Loucy (cell line): ENCODE measurements at regions not wholly inside any gene's neighbourhood (a gene's known extent, or its start where the extent isn't known, plus 50 kb on each side); places are given as distances from the start of the nearest gene placed in this dataset.

Source experiments
- H2AFZ ChIP-seq: fragments of 200-600 bp; sonication (generic); 2 replicates; pipeline ENCODE4 v1.6.0; 2016; ENCODE audit warnings: antibody characterized with exemption, mild to moderate bottlenecking, low read length, moderate library complexity
- H3F3A ChIP-seq: fragments of 200-600 bp; 2 replicates; pipeline ENCODE4 v1.6.0; 2016; ENCODE audit warnings: antibody characterized with exemption, low read depth, mild to moderate bottlenecking
- H3K27me3 ChIP-seq: fragments of 200-600 bp; sonication (generic); 2 replicates; pipeline ENCODE4 v1.6.1; 2014; ENCODE audit warnings: low read length, mild to moderate bottlenecking; ENCODE audit not compliant: insufficient read depth, poor library complexity, severe bottlenecking
- H3K36me3 ChIP-seq: fragments of 200-600 bp; sonication (generic); 2 replicates; pipeline ENCODE4 v1.6.1; 2016; ENCODE audit warnings: low read length; ENCODE audit not compliant: insufficient read depth
- H3K4me1 ChIP-seq: fragments of 200-600 bp; sonication (generic); 2 replicates; pipeline ENCODE4 v1.5.1; 2014; ENCODE audit warnings: low read length, mild to moderate bottlenecking; ENCODE audit not compliant: insufficient read depth, poor library complexity, severe bottlenecking
- H3K4me2 ChIP-seq: fragments of 200-600 bp; sonication (generic); 2 replicates; pipeline ENCODE4 v1.6.0; 2014; ENCODE audit warnings: antibody characterized with exemption, low read length, low read depth, mild to moderate bottlenecking; ENCODE audit not compliant: poor library complexity, severe bottlenecking
- H3K4me3 ChIP-seq: fragments of 200-600 bp; sonication (generic); 2 replicates; pipeline ENCODE4 v1.5.1; 2014; ENCODE audit warnings: low read length, mild to moderate bottlenecking, mixed read lengths; ENCODE audit not compliant: poor library complexity, severe bottlenecking
- H3K79me2 ChIP-seq: fragments of 200-600 bp; sonication (generic); 2 replicates; pipeline ENCODE4 v1.6.1; 2014; ENCODE audit warnings: low read length; ENCODE audit not compliant: insufficient read depth
- H3K9ac ChIP-seq: fragments of 200-600 bp; sonication (generic); 2 replicates; pipeline ENCODE4 v1.6.0; 2014; ENCODE audit warnings: mild to moderate bottlenecking, low read depth, low read length, moderate library complexity; ENCODE audit not compliant: poor library complexity, severe bottlenecking
- H3K9me2 ChIP-seq: fragments of 200-600 bp; sonication (generic); replicated peaks from 2 replicates; pipeline ENCODE4 v1.6.1; 2016; ENCODE audit warnings: low read depth, low read length, mixed read lengths
- H3K9me3 ChIP-seq: fragments of 200-600 bp; sonication (generic); 2 replicates; pipeline ENCODE4 v1.6.1; 2014; ENCODE audit warnings: mild to moderate bottlenecking, antibody characterized with exemption, low read length, low read depth; ENCODE audit not compliant: insufficient read depth
- H4K20me1 ChIP-seq: fragments of 200-600 bp; sonication (generic); 2 replicates; pipeline ENCODE4 v1.6.0; 2014; ENCODE audit warnings: antibody characterized with exemption, low read length, mild to moderate bottlenecking; ENCODE audit not compliant: insufficient read depth, poor library complexity, severe bottlenecking
- EZH2phosphoT487 ChIP-seq: fragments of 200-600 bp; IDR thresholded peaks from 2 replicates; pipeline ENCODE4 v1.6.1; 2018; ENCODE audit warnings: antibody characterized with exemption, mild to moderate bottlenecking, moderate library complexity, borderline replicate concordance
- TF ChIP-seq, protein P1 (sequence below): fragments of 200-600 bp; sonication (generic); conservative IDR thresholded peaks from 2 replicates; pipeline ENCODE4 v1.5.1; 2014; ENCODE audit warnings: mild to moderate bottlenecking, antibody characterized with exemption, low read length

DNA sequence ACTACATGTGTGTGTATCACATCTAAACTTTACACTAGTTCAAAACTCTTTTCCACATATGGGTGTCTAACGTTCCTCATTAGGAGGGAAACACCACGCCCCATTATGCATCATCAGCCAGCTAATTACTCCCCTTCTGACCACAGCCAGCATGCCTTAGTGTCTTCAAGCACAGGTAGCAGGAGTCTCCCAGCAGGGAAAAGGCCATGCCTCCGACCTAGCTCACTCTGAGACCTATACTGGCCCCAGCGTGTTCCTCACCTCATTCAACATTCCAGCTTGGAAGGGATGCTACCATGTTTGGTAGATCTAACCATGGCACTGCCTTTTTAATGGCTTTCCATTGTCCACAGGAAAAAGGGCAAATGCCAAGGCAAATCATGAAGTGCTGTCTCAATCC lies 66.1 kb upstream of the PRB2 start:
- H3F3A ChIP-seq: no peaks in the 10 kb centered on the region

DNA sequence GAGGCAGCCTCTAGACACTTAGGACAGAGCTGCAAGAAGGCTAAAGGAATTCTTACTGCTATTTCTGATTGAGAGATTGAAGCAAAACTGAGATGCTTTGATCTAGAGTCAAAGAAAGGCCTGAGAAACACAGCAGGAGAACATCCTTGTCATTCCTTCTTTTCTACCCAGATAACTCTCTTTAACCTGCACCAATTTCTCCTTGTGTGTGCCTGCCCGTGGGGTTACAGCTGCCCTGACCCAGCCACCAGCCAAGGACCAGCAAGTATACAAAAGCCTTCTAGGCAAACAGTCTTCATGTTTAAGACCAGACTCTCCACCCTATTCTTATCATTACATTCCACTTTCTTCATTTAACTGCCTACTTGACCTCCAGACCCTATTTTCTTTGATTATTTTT lies 81.7 kb upstream of the PRB2 start:
- Histone ChIP-seq H3K4me1 (no peaks in the 10 kb centered on the region), H3K4me3 (no peak overlapping the region), H3K9ac (no peak overlapping the region), H3K27me3 (no peaks in the 10 kb centered on the region), H3F3A (no peaks in the 10 kb centered on the region), H4K20me1 (no peaks in the 10 kb centered on the region), H3K79me2 (no peaks in the 10 kb centered on the region), H3K9me2 (no peaks in the 10 kb centered on the region), H3K4me2 (no peak overlapping the region), H2AFZ (no peak overlapping the region), H3K9me3 (no peaks in the 10 kb centered on the region), H3K36me3 (no peaks in the 10 kb centered on the region)
- TF ChIP-seq, protein P1, sequence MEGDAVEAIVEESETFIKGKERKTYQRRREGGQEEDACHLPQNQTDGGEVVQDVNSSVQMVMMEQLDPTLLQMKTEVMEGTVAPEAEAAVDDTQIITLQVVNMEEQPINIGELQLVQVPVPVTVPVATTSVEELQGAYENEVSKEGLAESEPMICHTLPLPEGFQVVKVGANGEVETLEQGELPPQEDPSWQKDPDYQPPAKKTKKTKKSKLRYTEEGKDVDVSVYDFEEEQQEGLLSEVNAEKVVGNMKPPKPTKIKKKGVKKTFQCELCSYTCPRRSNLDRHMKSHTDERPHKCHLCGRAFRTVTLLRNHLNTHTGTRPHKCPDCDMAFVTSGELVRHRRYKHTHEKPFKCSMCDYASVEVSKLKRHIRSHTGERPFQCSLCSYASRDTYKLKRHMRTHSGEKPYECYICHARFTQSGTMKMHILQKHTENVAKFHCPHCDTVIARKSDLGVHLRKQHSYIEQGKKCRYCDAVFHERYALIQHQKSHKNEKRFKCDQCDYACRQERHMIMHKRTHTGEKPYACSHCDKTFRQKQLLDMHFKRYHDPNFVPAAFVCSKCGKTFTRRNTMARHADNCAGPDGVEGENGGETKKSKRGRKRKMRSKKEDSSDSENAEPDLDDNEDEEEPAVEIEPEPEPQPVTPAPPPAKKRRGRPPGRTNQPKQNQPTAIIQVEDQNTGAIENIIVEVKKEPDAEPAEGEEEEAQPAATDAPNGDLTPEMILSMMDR: no peak
- no peak for TF ChIP-seq EZH2phosphoT487

More for the DNA sequence above, 66.1 kb upstream of the PRB2 start:
- H3K4me1 ChIP-seq: no peaks in the 10 kb centered on the region
- H2AFZ ChIP-seq: no peak overlapping the region
- H3K36me3 ChIP-seq: no peaks in the 10 kb centered on the region
- no peaks in the 10 kb centered on the region for H3K9me3 ChIP-seq
- no peaks in the 10 kb centered on the region for H3K27me3 ChIP-seq
- no peaks in the 10 kb centered on the region for H3K79me2 ChIP-seq
- H3K9ac ChIP-seq: no peak overlapping the region
- no peak overlapping the region for H3K4me2 ChIP-seq
- TF ChIP-seq, protein P1: no peak
- no peak for TF ChIP-seq EZH2phosphoT487
- no peaks in the 10 kb centered on the region for H4K20me1 ChIP-seq
- no peaks in the 10 kb centered on the region for H3K9me2 ChIP-seq
- H3K4me3 ChIP-seq: no peak overlapping the region

DNA sequence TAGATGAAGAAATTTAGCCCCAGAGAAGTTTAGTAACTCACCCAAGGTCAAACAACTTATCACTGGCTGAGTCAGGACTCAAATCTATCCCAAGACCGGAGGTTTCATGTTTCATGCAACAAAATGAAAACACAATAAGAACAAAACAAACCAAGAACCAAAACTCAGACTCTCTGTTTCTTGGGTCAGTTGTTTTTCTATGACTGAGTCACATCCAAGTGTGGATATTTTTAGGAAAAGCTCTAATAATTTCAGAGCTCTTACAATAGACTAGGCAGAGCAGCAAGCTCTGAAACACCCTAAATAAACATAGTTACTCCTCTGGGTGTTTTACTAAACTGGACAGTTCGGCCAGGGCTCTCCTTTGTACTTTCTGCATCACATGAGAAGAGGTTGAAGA lies 87.6 kb upstream of the PRB2 start:
- H3K4me3 ChIP-seq: no peak overlapping the region
- no peak overlapping the region for H3K4me2 ChIP-seq
- TF ChIP-seq, protein P1: no peak
- no peak for TF ChIP-seq EZH2phosphoT487
- no peaks in the 10 kb centered on the region for H3F3A ChIP-seq
- H3K36me3 ChIP-seq: no peaks in the 10 kb centered on the region
- H3K4me1 ChIP-seq: no peaks in the 10 kb centered on the region
- no peaks in the 10 kb centered on the region for H3K9me2 ChIP-seq
- no peaks in the 10 kb centered on the region for H4K20me1 ChIP-seq
- no peak overlapping the region for H3K9ac ChIP-seq
- no peaks in the 10 kb centered on the region for H3K79me2 ChIP-seq
- H3K27me3 ChIP-seq: no peaks in the 10 kb centered on the region
- H3K9me3 ChIP-seq: no peaks in the 10 kb centered on the region
- H2AFZ ChIP-seq: no peak overlapping the region
